GM21381 (cell line): ENCODE measurements at regions not wholly inside any gene's neighbourhood (a gene's known extent, or its start where the extent isn't known, plus 50 kb on each side); places are given as distances from the start of the nearest gene placed in this dataset.
"Not testable (repeated sequence)": the region's sequence is repeated elsewhere in the genome, so short reads cannot be mapped to it uniquely, and the experiment has no call there.

Experiments
- ATAC-seq: cut with Tn5 transposase; IDR thresholded peaks from one replicate; pipeline ENCODE4 v1.9.1; 2021; ENCODE audit warnings: mild to moderate bottlenecking, moderate library complexity; ENCODE audit not compliant: unreplicated experiment

DNA sequence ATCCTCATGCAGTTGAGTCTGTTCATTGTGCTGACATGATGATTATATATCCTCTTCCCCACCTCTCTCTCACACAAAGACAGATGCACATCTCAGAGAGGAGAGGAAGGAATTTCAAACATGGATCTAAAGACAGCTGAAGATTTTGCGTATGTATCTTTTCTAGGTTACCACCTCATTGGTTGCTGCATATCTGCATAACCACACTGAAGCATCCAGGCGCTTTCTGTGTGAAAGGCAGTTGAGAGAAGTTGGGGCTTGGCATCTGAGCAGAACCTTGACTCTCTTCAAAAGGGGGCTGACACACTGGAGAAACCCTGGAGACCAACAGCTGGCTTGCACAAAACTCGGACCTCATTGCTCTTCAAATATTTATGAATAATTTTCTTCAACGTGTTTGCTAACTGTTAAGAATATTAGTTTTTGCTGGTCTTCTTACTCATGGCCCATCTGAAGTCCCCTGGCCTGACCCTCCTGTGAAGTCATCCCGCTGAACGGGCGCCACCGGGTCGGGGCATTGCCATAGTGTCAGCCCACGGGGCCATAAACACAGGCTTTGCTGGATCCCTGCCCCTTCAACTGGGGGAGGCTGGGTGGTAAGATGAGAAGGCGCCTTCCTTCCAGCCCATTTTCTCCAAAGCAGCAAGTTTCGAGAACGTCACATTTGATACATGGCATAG, 593.2 kb upstream of the CLINT1 start:
- no peak for ATAC-seq

DNA sequence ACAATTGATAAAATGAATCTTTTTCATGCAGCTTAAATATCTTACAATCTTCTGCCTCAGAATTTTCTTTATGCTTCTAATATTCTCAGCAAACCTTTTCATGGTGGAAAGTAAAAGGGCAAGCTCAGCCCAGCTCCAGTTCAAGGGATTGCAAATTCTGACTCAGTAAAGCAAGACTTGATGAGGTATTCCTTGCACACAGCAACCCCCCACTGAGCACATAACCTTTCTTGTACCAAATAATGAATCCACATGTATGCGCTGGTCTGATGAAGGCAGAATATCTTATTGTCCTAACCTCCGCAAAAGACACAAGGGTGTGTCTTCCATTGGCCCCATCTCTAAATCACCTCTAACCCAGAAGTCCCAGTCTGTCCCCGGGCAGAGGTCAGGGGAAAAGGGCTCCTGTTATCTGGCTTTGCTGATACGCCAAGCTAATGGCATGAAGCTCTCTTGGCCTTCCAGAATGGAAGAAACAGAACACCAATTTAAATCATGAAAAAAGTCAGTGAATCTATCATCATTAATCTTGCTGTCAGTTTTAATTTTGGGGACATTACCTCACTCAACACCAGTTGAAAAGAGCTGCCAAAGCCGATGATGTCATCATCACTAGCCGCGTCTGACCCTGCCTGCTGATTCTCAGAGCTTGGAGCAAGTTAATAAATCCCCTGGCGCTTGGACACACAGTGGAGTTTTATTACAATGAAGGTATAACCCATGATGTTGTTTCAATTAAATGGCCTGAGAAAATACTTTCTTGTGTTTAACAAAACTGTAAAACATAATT, 592.5 kb upstream of the CLINT1 start:
- no peak for ATAC-seq

DNA sequence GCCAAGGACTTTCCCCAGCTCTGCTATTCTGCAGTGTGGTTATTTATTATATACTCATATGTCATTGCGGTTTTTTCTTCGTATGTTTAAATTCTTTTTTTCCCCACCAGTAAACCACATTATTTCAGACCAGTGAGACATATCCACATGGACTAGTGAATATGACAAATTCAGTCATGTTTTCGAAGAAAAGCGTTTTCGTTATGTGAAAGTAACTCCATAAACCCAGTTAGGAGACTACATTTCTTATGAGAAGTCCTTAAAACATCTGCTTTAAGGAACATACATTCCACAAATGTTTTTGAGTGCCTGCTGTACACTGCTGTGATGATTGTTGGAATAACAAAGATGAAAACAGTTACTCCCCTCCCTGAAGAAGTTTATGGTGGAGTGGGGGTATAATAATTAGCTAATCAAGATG, 591.8 kb upstream of the CLINT1 start:
- ATAC-seq: no peak

DNA sequence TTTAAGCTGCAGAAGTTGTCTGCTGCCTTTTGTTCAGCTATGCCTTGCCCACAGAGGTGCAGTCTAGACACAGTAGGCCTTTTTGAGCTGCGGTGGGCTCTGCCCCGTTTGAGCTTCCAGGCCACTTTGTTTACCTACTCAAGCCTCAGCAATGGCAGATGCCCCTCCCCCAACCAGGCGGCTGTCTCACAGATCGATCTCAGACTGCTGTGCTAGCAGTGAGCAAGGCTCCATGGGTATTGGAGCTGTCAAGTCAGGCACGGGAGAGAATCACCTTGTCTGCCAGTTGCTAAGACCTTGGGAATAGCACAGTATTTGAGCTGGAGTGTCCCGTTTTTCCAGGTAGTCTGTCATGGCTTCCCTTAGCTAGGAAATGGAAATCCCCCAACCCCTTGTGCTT, 587.8 kb upstream of the CLINT1 start:
- not testable (repeated sequence) for ATAC-seq

DNA sequence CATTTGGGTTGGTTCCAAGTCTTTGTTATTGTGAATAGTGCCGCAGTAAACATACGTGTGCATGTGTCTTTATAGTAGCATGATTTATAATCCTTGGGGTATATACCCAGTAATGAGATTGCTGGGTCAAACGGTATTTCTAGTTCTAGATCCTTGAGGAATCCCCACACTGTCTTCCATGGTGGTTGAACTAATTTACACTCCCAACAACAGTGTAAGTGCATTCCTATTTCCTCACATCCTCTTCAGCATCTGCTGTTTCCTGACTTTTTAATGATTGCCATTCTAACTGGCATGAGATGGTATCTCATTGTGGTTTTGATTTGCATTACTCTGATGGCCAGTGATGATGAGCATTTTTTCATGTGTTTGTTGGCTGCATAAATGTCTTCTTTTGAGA, 580.3 kb upstream of the CLINT1 start:
- ATAC-seq: not testable (repeated sequence)

DNA sequence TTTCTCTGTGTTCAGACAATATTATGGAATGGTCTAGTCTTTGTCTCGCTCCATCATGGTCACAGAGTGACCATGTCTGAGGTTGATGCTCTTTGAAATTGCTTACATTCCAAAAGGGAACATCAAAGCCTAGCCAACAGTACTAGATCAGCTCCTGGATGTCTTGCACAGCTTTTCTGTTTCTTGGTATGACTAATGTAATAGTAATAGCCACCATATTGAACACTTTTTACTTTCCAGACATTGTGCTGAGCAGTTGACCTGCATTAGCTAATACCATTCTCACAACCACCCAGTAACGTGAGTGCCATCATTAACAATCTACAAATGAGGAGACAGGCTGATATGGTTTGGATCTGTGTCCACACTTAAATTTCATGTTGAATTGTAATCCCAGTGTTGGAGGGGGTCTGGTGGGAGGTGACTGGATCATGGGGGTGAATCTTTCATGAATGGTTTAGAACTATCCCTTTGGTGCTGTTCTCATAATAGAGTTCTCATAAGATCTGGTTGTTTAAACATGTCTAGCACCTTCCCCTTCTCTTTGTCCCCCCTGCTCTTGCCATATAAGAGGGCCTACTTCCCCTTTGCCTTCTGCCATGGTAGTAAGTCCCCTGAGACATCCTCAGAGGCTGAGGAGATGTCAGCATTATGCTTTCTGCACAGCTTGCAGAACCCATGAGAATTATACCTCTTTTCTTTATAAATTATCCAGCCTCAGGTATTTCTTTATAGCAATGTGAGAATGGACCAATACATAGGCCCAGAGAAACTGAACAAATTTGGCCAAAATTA, 577.5 kb upstream of the CLINT1 start:
- ATAC-seq: no peak

DNA sequence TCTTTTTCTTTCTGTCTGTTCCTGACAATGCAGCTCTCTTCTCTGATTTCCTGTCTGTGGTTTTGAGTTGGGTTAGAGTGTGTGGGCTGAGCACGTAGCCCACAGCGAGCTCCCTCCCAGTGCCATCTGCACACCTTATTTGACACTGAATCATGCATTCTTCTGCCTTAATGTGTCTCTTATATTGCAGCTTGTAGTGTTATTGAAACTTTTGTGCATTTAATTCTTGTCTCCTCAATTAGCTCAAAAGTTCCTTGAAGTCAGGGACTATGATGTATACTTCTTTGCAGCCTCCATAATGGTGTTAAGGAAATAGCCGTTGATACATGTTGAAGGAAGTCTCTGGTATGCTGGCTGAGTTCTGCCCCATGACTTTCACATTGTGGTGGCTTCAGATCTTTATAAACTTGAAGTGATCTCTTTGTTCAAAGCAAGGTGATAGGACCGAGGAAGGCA, 576.2 kb upstream of the CLINT1 start:
- ATAC-seq: peak; percentile 78

DNA sequence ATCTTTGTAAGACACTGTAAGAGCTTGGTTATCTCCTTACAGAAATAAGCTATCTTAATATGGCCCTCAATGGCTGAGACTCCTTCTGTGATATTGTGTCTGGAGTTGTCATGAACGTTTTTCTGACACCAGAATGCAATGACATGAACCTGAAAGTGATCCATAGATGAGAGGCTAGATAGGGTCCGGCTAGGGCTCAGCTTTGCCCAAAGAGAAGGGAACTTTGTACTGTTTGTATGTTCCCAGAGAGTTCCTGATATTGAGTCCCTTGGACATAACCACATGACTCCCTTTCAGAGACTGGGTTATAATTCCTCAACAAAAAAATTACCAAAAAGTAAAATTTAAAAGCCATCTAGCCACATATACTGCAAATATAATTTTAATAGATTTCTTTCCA, 575.8 kb upstream of the CLINT1 start:
- ATAC-seq: peak; percentile 9

DNA sequence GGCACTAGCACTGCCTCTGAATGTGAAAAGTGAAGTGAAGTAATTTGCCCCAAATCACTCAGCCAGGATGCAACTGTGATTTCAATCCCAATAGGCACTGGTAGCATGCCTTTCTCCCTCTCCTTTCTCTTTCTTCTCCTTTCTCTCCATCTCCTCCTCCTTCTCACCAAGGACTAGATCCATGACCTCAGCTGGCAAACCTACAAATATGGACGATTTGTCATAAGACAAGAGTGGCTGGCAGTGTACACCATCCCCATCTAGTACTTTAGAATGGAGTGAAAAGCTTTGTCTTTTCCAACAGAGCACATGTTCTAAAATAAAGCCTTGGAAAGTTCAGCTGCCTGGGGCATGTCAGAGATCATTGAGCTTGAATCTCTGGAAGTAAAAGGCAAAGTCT, 574.7 kb upstream of the CLINT1 start:
- no peak for ATAC-seq

DNA sequence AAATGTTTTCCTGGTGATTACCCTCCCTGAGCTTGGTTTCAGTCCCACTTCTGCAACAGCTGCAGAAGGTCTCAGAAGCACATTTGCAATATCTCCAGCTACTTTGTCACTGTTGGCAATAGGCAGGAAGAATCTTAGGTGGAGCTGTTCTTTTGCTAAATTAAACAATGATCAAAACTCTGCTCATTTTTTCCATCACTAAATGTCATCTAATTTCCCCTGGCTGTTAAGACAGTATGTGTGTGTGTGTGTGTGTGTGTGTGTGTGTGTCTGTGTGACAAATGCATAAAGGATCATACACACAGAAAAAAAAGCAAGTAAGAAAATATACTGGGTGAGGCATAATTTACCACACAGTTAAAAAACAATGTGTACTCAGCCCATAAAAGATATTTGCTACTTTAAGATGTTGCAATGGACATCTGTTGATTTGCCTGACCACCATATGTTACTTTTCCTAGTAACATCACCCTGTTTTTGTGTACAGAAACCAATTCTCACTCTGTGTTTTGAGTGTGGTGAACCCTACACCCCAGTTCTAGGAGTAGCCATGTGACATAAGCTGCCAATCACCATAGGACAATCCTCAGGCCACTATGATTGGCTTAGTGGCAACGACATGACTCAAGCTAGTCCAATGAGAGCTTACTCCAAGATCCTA, 572.6 kb upstream of the CLINT1 start:
- ATAC-seq: no peak

DNA sequence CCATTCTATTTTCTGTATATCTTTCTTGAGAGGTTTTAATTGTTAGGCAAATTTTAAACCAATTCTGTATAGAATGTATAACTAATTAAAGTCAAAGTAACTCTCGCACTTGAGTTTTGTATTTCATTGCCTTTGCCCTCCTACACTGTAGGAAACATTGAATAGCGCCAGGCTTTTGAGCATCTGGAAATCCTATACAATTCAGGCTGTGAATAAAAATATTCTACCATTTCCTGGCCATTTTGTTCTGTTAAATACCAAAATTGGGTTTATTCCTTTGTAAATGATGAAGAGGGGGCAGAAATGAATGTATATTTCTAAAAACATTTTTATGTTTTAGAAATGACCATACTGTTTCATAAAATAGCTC, 571.8 kb upstream of the CLINT1 start:
- no peak for ATAC-seq

DNA sequence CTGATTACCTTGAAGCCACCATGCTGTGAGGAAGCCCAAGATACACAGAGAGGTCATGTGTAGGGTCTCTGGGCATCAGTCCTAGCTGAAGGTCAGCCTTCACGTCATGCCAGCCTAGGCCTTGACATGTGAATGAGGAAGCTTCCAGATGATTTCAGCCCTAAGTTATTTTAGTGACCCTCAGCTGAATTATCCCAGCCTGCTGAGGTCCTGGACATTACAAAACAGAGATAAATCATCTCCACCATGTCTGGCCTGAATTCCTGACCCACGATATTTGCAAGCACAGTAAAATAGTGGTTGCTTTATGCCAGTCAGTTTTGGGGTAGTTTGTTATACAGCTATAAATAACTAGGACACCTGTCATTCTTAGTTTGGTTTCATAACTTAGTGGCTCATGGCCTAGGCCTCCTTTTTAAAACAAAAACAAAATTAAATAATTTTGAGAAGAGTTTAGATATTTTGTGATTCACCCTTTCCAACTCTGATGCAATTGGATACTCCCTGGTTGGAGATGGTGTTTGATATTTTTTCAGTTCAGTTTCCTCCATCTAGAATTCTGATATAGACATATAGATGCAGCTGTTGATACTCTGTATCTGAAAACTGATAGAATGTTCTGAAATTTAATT, 571.3 kb upstream of the CLINT1 start:
- no peak for ATAC-seq

DNA sequence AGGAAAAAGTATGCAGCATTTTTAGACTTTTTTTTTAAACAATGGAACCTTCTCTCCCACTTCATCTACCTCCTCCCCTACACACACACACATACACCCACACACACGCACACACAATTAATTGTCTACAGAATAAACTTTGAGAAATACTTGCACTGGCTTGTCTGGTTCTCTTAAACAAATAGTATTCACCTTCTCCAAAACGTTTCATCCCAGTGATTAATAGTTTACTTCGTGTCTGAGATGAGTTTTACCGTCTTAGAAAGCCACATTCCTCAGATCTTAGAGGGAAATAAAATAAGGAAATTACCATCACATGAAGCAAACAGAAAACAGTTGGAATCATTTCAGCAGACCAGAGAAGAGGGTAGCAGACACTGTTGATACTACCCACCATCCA, 570.6 kb upstream of the CLINT1 start:
- ATAC-seq: no peak

DNA sequence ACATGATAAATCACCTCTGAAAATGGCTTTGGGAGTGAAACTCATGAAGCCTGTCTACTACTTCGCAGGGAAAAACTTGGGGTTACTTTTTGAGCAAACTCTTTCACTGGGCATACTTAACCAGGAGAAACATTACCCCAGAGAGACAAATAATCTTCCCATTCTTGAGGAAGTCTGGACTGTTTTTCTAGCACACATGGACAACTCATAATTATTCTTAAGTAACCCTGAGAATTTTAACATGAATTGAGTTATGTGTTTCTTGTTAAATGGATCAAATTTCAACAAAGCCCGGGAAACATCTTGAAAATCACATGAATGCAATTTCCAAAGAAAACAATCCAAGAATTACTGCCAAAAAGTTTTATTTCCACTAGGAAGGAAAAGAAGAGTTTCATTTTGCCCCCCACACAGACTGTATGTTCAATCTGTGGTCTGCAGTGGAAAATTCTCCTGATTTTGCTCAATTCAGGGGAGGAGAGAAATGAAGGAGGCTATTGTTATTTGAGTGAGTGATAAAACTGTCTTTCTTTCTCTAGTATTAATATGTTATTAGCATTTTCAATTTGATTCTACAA, 564.8 kb upstream of the CLINT1 start:
- no peak for ATAC-seq

DNA sequence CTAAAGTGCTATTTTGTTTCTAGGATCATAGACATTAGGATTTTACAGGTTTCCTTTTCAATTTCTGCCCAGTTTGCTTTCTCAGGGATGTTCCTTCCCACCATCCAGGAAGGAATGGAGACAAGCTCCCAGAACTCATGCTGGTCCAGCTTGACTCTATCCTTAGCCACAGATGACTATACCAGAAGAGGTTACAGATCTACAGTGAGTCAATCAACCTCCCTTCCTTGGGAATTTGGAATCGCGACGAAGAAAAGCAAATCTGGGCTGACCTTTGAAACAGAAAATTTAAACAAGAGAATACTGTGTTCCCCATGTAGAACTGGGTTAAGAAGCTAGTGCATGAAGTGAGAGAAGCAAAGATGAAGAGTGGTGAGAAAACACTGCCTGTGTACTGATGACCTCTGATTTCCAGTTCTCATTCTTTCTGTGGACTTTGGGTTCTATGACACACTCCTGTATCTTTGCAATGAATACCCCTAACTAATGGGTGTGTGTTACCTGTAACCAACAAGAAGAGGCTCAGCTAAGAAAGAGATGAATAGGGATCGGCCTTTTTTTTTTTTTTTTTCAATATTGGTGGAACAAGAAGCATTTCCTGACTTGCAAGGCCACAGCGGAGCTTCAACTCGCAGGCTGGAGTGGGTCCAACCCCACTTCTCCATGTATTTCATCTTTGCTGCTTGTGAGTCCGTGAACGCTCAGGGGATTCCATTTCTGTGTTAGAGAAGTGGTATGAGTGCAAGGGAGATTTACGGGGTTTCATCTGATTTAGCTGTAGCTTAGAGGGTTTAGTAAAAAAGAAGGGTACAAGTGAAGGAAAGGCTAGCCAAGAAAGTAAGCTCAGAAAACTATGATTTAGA, 563.9 kb upstream of the CLINT1 start:
- ATAC-seq: no peak

DNA sequence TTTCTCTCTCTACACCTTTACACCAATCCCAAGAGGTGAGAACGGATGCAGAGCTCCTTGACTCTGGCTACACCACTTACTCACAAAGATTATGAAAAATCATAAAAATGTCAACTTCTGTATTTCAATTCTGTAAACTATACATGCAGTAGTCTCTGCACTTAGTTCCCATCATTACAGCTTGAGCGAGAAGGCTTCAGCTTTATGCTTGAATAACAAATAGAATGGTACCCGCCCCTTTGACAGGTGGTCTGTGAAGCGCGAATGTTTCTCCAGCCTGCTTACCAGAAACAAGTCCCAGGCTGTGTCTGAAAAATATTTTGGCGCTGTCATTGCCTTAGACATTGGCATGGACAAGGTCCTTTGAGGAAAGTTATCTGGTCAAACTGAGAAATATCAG, 562.4 kb upstream of the CLINT1 start:
- ATAC-seq: no peak

DNA sequence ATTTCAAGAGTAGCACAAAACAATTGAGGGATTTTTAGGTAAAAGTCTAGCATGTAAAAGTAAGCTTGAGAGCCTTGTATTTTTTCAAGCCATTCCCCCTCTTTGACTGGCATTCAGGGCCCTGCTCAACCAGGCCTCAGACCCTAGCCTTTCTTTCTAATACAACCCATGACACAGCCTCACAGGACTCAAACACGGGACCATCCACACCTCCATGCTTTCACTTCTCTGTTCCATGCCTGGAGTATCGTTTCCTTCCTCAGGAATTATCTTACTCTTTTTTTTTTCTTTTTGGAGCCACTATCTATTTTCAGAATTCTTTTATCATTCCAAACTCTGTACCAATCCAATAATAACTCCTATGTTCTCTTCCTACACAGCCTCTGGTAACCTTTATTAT, 560.2 kb upstream of the CLINT1 start:
- ATAC-seq: no peak

DNA sequence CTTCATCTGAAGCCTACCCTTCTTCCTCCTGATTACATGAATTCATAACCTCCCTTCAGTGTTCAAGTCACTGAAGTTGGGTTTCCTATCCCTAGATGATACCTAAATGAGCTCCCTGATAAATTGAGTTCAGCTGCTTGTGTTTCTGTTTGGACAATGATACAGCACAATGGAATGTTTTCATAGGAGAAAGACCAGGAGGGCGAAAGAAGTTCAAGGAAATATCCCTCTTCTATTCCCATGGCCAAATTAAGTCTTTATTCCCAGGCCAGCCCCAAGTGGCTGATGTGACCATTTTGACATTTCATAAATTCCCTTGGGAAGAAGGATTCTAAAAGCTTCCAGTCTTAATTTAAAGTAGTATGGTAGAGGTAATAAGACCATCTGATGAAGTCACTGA, 555.8 kb upstream of the CLINT1 start:
- ATAC-seq: no peak

DNA sequence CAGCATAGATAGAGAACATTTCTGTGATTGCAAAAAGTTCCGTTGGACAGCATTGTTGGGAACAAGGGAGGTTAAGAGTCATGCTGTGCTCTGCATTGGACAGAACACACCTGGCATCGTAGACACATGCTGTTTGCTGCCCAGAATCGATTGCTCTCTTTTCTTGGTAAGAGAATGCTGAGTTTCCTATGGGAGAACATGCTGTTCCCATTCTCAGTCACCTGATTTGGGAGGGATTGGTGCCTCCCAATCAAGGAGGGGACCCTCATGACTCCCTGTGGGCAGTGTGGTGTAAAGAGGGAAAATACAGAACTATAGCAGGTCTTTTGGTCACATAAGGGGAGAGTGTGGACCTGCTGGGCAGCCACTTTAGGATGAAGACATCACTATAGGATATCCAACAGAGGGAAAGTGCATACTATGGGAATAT, 555.4 kb upstream of the CLINT1 start:
- ATAC-seq: no peak
